NT2/D1 (cell line): ENCODE measurements at regions not wholly inside any gene's neighbourhood (a gene's known extent, or its start where the extent isn't known, plus 50 kb on each side); places are given as distances from the start of the nearest gene placed in this dataset.
"Not testable (repeated sequence)": the region's sequence is repeated elsewhere in the genome, so short reads cannot be mapped to it uniquely, and the experiment has no call there.

ENCODE experiments used
- DNase-seq: peaks from one replicate; pipeline ENCODE4 v3.0.0-alpha.2; 2011; ENCODE audit warnings: low read depth, low spot score
- H3K27me3 ChIP-seq: 2 replicates; pipeline ENCODE4 v1.6.0; 2011; ENCODE audit warnings: mild to moderate bottlenecking; ENCODE audit not compliant: insufficient read length, insufficient read depth
- H3K36me3 ChIP-seq: 2 replicates; pipeline ENCODE4 v1.6.1; 2011; ENCODE audit warnings: mild to moderate bottlenecking, low read length, mixed read lengths; ENCODE audit not compliant: insufficient read depth, insufficient read length
- H3K4me1 ChIP-seq: 2 replicates; pipeline ENCODE4 v1.5.1; 2011; ENCODE audit not compliant: insufficient read depth, insufficient read length
- H3K4me3 ChIP-seq: 2 replicates; pipeline ENCODE4 v1.5.1; 2011; ENCODE audit warnings: low read depth; ENCODE audit not compliant: insufficient read length
- H3K9ac ChIP-seq: 2 replicates; pipeline ENCODE4 v1.6.0; 2011; ENCODE audit warnings: low read depth; ENCODE audit not compliant: insufficient read length
- H3K9me3 ChIP-seq: 2 replicates; pipeline ENCODE4 v1.5.1; 2011; ENCODE audit warnings: mild to moderate bottlenecking, low read length; ENCODE audit not compliant: insufficient read depth
- SUZ12 ChIP-seq: IDR thresholded peaks from 2 replicates; pipeline ENCODE4 v1.6.1; 2011; ENCODE audit not compliant: insufficient read length, insufficient read depth; ENCODE audit errors: extremely low read depth
- YY1 ChIP-seq: IDR thresholded peaks from 2 replicates; pipeline ENCODE4 v1.6.1; 2011; ENCODE audit not compliant: insufficient read length, insufficient read depth
- ZNF274 ChIP-seq: IDR thresholded peaks from 2 replicates; pipeline ENCODE4 v1.6.1; 2011; ENCODE audit warnings: mild to moderate bottlenecking, low read depth, low read length

GRCh38 chr5:25418319-25418859 lies 773.6 kb upstream of the CDH10 start:
- H3K4me1 ChIP-seq = no peaks in the 10 kb centered on the region
- no peak for TF ChIP-seq ZNF274
- TF ChIP-seq SUZ12 = no peak
- TF ChIP-seq YY1 = no peak
- H3K4me3 ChIP-seq = no peak overlapping the region
- no peaks in the 10 kb centered on the region for H3K9me3 ChIP-seq
- H3K27me3 ChIP-seq = no peaks in the 10 kb centered on the region
- no peak for DNase-seq
- H3K9ac ChIP-seq = no peak overlapping the region
- H3K36me3 ChIP-seq = peaks cover 3% of the 10 kb centered on the region

GRCh38 chr5:25416960-25417359 lies 772.2 kb upstream of the CDH10 start:
- Histone ChIP-seq H3K4me1 (no peaks in the 10 kb centered on the region), H3K36me3 (peaks cover 11% of the 10 kb centered on the region), H3K4me3 (no peak overlapping the region), H3K27me3 (no peaks in the 10 kb centered on the region), H3K9ac (no peak overlapping the region), H3K9me3 (no peaks in the 10 kb centered on the region)
- DNase-seq = no peak
- no peak for TF ChIP-seq SUZ12

- H3K9ac ChIP-seq = no peak overlapping the region
- H3K27me3 ChIP-seq = no peaks in the 10 kb centered on the region
- no peaks in the 10 kb centered on the region for H3K4me1 ChIP-seq
- TF ChIP-seq ZNF274 (no peak), YY1 (no peak)
- H3K9me3 ChIP-seq = no peaks in the 10 kb centered on the region
- H3K4me3 ChIP-seq = no peak overlapping the region
- DNase-seq = no peak
- H3K36me3 ChIP-seq = peaks cover 14% of the 10 kb centered on the region
Observed at GRCh38 chr5:25415970-25416369, 771.2 kb upstream of the CDH10 start.

- H3K4me3 ChIP-seq = no peak overlapping the region
- H3K27me3 ChIP-seq = no peaks in the 10 kb centered on the region
- no peak overlapping the region for H3K9ac ChIP-seq
- peaks cover 14% of the 10 kb centered on the region for H3K36me3 ChIP-seq
- H3K9me3 ChIP-seq = 0 out of 2 replicates have a peak, but pooled peaks cover 4% of the 10 kb centered on the region
- DNase-seq = no peak
- TF ChIP-seq YY1 = no peak
- no peak for TF ChIP-seq SUZ12
- TF ChIP-seq ZNF274 = no peak
- no peaks in the 10 kb centered on the region for H3K4me1 ChIP-seq
Observed at GRCh38 chr5:25414742-25415141, 770.0 kb upstream of the CDH10 start.

DNA sequence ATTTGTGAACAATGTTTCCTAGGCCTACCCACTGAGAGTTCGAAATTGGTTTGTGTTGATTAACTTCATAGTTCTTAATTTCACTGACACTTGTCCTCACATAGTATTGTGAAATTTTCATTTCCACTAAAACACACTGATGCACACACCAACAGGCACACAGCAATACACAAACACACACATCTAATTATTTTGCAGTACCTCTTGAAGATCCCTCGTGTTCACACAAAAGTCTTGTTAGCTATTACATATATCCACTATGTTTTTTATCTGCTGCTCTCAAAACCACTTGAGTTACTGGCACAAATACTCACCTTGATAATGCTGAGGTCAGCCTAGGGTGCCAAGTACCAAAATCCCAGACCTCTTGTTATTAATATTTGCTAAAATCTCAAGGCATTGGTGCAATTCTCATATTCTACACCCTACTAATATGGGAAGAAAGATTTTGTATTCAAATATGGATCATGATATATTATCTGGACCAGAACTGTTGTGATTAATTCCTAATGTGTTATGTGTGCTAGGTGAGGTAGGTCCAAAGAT lies 767.4 kb upstream of the CDH10 start:
- no peak for DNase-seq
- H3K4me1 ChIP-seq = no peaks in the 10 kb centered on the region
- TF ChIP-seq YY1 (no peak), SUZ12 (no peak), ZNF274 (no peak)

DNA sequence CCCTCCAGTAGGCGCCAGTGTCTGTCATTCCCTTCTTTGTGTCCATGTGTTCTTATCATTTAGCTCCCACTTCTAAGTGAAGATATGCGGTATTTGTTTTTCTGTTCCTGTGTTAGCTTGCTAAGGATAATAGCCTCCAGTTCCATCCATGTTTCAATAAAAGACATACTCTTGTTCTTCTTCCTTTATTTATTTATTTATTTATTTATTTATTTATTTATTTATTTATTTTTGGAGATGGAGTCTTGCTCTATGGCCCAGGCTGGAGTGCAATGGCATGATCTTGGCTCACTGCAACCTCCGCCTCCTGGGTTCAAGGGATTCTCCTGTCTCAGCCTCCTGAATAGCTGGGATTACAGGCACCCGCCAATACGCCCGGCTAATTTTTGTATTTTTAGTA lies 762.6 kb upstream of the CDH10 start:
- not testable (repeated sequence) for H3K4me3 ChIP-seq, H3K9me3 ChIP-seq, H3K4me1 ChIP-seq, H3K27me3 ChIP-seq, DNase-seq, H3K9ac ChIP-seq
- H3K36me3 ChIP-seq = peaks cover 12% of the 10 kb centered on the region

More for the DNA sequence above, 767.4 kb upstream of the CDH10 start:
- Histone ChIP-seq H3K9me3 (0 out of 2 replicates have a peak, but pooled peaks cover 4% of the 10 kb centered on the region), H3K27me3 (no peaks in the 10 kb centered on the region), H3K4me3 (no peak overlapping the region), H3K36me3 (peaks cover 14% of the 10 kb centered on the region), H3K9ac (no peak overlapping the region)

GRCh38 chr5:25405850-25406249 lies 761.1 kb upstream of the CDH10 start:
- no peak overlapping the region for H3K4me3 ChIP-seq
- no peak for DNase-seq
- H3K9ac ChIP-seq = no peak overlapping the region
- H3K36me3 ChIP-seq = peaks cover 3% of the 10 kb centered on the region
- no peak for TF ChIP-seq SUZ12
- TF ChIP-seq ZNF274 = no peak
- no peak for TF ChIP-seq YY1
- H3K9me3 ChIP-seq = peaks cover 19% of the 10 kb centered on the region
- H3K4me1 ChIP-seq = no peaks in the 10 kb centered on the region
- H3K27me3 ChIP-seq = no peaks in the 10 kb centered on the region

GRCh38 chr5:25399878-25400480 lies 755.2 kb upstream of the CDH10 start:
- no peak overlapping the region for H3K4me3 ChIP-seq
- TF ChIP-seq ZNF274 (no peak), YY1 (no peak), SUZ12 (no peak)
- no peak overlapping the region for H3K9ac ChIP-seq
- H3K4me1 ChIP-seq = no peaks in the 10 kb centered on the region
- peaks cover 16% of the 10 kb centered on the region for H3K9me3 ChIP-seq
- peaks cover 3% of the 10 kb centered on the region for H3K36me3 ChIP-seq
- no peaks in the 10 kb centered on the region for H3K27me3 ChIP-seq
- no peak for DNase-seq
